IMR-90 (cell line): ENCODE measurements at regions not wholly inside any gene's neighbourhood (a gene's known extent, or its start where the extent isn't known, plus 50 kb on each side); places are given as distances from the start of the nearest gene placed in this dataset.

ENCODE experiments used
- ATAC-seq: fragments of 200-7000 bp; cut with Tn5 transposase; 2 replicates; pipeline ENCODE4 v1.9.1; 2020; ENCODE audit warnings: low read depth, mild to moderate bottlenecking, moderate library complexity
- BruUV-seq: library from RNA; stranded (reverse); fragments of 400-500 nt; replicated peaks from 2 replicates; lab custom pipeline; 2021; lab: Mats Ljungman, UMichigan
- CTCF ChIA-PET: fragments of 300-600 bp; formaldehyde crosslinking; extraction: SDS; loops from one replicate; lab custom pipeline; 2021; ENCODE audit warnings: antibody characterized with exemption; lab: Yijun Ruan, JAX
- POLR2A ChIA-PET: fragments of 300-600 bp; sonication (Branson Sonifier 250); formaldehyde crosslinking; loops from one replicate; lab custom pipeline; 2022; ENCODE audit warnings: antibody characterized with exemption; ENCODE audit not compliant: unreplicated experiment; lab: Charles Lee
- DNase-seq: peaks from one replicate; pipeline ENCODE4 v3.0.0; 2013
- H2AFZ ChIP-seq: replicated peaks from 2 replicates; pipeline ENCODE3; 2013; ENCODE audit warnings: low read length, mild to moderate bottlenecking; ENCODE audit not compliant: poor library complexity
- H2AK5ac ChIP-seq: 2 replicates; pipeline ENCODE4 v1.6.1; 2013; ENCODE audit warnings: low read depth, low read length, inconsistent platforms
- H2AK9ac ChIP-seq: replicated peaks from 2 replicates; pipeline ENCODE3; 2013; ENCODE audit warnings: mild to moderate bottlenecking, low read depth, low read length, moderate library complexity; ENCODE audit not compliant: poor library complexity
- H2BK120ac ChIP-seq: 2 replicates; pipeline ENCODE4 v1.6.1; 2013; ENCODE audit warnings: low read depth, low read length, inconsistent platforms
- H2BK15ac ChIP-seq: 3 replicates; pipeline ENCODE4 v1.6.1; 2013; ENCODE audit warnings: low read depth, low read length, inconsistent platforms
- H2BK20ac ChIP-seq: 2 replicates; pipeline ENCODE4 v1.6.1; 2013; ENCODE audit warnings: low read depth, mild to moderate bottlenecking, inconsistent platforms, low read length, moderate library complexity
- H2BK5ac ChIP-seq: 2 replicates; pipeline ENCODE4 v1.6.1; 2013; ENCODE audit warnings: mild to moderate bottlenecking, low read depth, low read length, inconsistent platforms; ENCODE audit not compliant: poor library complexity, severe bottlenecking
- H3K14ac ChIP-seq: replicated peaks from 2 replicates; pipeline ENCODE4 v1.6.1; 2013; ENCODE audit warnings: low read depth, low read length, inconsistent platforms
- H3K18ac ChIP-seq: 2 replicates; pipeline ENCODE4 v1.6.1; 2013; ENCODE audit warnings: low read depth, low read length, control low read depth
- H3K23ac ChIP-seq: 2 replicates; pipeline ENCODE4 v1.6.1; 2013; ENCODE audit warnings: low read depth, low read length, inconsistent platforms
- H3K27ac ChIP-seq: 2 replicates; pipeline ENCODE4 v1.5.1; 2013; ENCODE audit warnings: mild to moderate bottlenecking, control low read depth, low read length; ENCODE audit not compliant: insufficient read depth
- H3K27me3 ChIP-seq: 2 replicates; pipeline ENCODE4 v1.6.1; 2013; ENCODE audit warnings: low read length; ENCODE audit not compliant: control insufficient read depth, insufficient read depth
- H3K36me3 ChIP-seq: 2 replicates; pipeline ENCODE4 v1.6.1; 2013; ENCODE audit warnings: low read length, mixed read lengths; ENCODE audit not compliant: control insufficient read depth, insufficient read depth
- H3K4ac ChIP-seq: 2 replicates; pipeline ENCODE4 v1.6.1; 2013; ENCODE audit warnings: low read depth, low read length, inconsistent platforms
- H3K4me1 ChIP-seq: 2 replicates; pipeline ENCODE4 v1.6.1; 2013; ENCODE audit warnings: low read length, mixed read lengths; ENCODE audit not compliant: control insufficient read depth, insufficient read depth
- H3K4me2 ChIP-seq: 2 replicates; pipeline ENCODE4 v1.6.1; 2013; ENCODE audit warnings: low read depth, mild to moderate bottlenecking, control low read depth, low read length, moderate library complexity
- H3K4me3 ChIP-seq: 2 replicates; pipeline ENCODE4 v1.5.1; 2013; ENCODE audit warnings: low read depth, mild to moderate bottlenecking, control low read depth, low read length, moderate library complexity; ENCODE audit not compliant: insufficient read depth
- H3K56ac ChIP-seq: 2 replicates; pipeline ENCODE4 v1.6.1; 2013; ENCODE audit warnings: low read length, inconsistent platforms; ENCODE audit not compliant: insufficient read depth; ENCODE audit errors: extremely low read depth
- H3K79me1 ChIP-seq, 2 experiments: 2 replicates each; pipeline ENCODE4 v1.6.1; 2013; ENCODE audit warnings: low read length in 2 of 2, inconsistent platforms in 1 of 2, low read depth in 1 of 2
- H3K9ac ChIP-seq: 2 replicates; pipeline ENCODE4 v1.6.1; 2013; ENCODE audit warnings: low read depth, low read length, control low read depth
- H3K9me1 ChIP-seq: 2 replicates; pipeline ENCODE4 v1.6.1; 2013; ENCODE audit warnings: low read length, inconsistent platforms; ENCODE audit not compliant: insufficient read depth
- H3K9me3 ChIP-seq: 2 replicates; pipeline ENCODE4 v1.6.1; 2013; ENCODE audit warnings: low read length; ENCODE audit not compliant: control insufficient read depth, insufficient read depth
- H4K20me1 ChIP-seq: 2 replicates; pipeline ENCODE4 v1.6.1; 2013; ENCODE audit warnings: low read length, inconsistent platforms; ENCODE audit not compliant: insufficient read depth
- H4K5ac ChIP-seq: 2 replicates; pipeline ENCODE4 v1.6.1; 2013; ENCODE audit warnings: mild to moderate bottlenecking, low read depth, low read length, control low read depth
- H4K8ac ChIP-seq, 2 experiments: 2 replicates each; pipeline ENCODE4 v1.6.1; 2013; ENCODE audit warnings: low read depth in 2 of 2, low read length in 2 of 2, control low read depth in 1 of 2, inconsistent platforms in 1 of 2
- H4K91ac ChIP-seq: 2 replicates; pipeline ENCODE4 v1.6.1; 2013; ENCODE audit warnings: low read depth, low read length, inconsistent platforms; ENCODE audit not compliant: insufficient read depth
- CHD1 ChIP-seq: IDR thresholded peaks from 2 replicates; pipeline ENCODE4 v1.6.1; 2012; ENCODE audit warnings: low read depth, low read length, improper control_type of control experiment
- MAZ ChIP-seq: IDR thresholded peaks from 2 replicates; pipeline ENCODE4 v1.6.1; 2012; ENCODE audit warnings: low read depth, mild to moderate bottlenecking, low read length, improper control_type of control experiment, moderate library complexity, borderline replicate concordance
- SMC3 ChIP-seq: fragments of 150-350 bp; IDR thresholded peaks from 2 replicates; pipeline ENCODE4 v1.6.1; 2016; ENCODE audit warnings: low read depth, mild to moderate bottlenecking, antibody characterized with exemption, low read length, moderate library complexity
- WGBS, 2 experiments: methylation state at CpG; one replicate each; pipeline versions ENCODE4 v1.1.5 to v1.1.7; 2013; ENCODE audit warnings: missing lambda C conversion rate in 2 of 2; ENCODE audit not compliant: insufficient read length in 1 of 2; ENCODE audit errors: extremely low coverage in 2 of 2; 5-methylcytosine and 5-hydroxymethylcytosine counted together
- dilution Hi-C: fragments of 300-500 bp; cut with HindIII; formaldehyde crosslinking; loops from one replicate; pipeline ENCODE4 v1.14.3; 2018; ENCODE audit warnings: low sequenced_read_pairs; ENCODE audit not compliant: unreplicated experiment
- in situ Hi-C: fragments of 300-500 bp; cut with MboI; formaldehyde crosslinking; loops from 3 replicates; pipeline ENCODE4 v1.14.3; 2019; ENCODE audit warnings: low sequenced_read_pairs, inconsistent platforms, mixed read lengths
- intact Hi-C: fragments of 100-400 bp; cut with micrococcal nuclease; formaldehyde crosslinking; loops from 2 replicates; pipeline ENCODE4 v1.10.0; 2022
- TF ChIP-seq, protein P1 (sequence below): fragments of 150-350 bp; IDR thresholded peaks from 2 replicates; pipeline ENCODE4 v1.6.1; 2017; ENCODE audit warnings: mild to moderate bottlenecking, antibody characterized with exemption, low read length, low read depth

DNA sequence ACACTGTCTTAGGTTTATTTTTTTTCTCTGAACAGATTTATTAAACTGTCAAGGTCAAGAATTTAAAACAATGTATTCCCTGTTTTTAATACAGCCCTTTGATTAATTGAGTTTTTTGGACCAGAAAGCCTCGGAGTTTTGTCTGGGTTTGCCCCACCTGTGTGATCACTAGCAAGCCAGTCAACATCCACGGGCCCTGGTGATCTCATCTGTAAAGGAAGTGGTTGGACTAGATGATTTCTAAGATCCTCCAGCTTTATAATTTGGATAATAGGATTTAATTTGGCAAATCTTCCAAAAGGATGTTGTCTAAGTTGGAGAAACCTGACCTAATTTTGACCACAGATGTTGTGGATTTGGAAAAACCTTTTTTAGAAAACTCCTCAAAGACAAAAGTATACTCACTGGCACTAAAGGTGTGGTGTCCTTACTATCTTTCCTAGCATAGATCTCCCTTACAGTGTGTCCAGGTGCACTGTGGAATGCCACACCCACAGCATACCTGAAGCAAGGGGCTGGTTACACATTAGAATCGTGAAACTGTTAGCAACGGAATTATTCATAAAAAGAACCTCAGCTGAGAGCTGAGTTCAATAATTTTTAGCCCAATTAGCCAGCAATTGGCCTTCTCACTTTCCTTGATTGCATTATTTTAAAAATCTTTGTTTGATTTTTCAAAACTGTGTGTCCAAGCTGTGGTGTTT is 195.6 kb upstream of the ELL2 start (continued):
- TF ChIP-seq, protein P1, sequence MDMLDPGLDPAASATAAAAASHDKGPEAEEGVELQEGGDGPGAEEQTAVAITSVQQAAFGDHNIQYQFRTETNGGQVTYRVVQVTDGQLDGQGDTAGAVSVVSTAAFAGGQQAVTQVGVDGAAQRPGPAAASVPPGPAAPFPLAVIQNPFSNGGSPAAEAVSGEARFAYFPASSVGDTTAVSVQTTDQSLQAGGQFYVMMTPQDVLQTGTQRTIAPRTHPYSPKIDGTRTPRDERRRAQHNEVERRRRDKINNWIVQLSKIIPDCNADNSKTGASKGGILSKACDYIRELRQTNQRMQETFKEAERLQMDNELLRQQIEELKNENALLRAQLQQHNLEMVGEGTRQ = no peak

DNA sequence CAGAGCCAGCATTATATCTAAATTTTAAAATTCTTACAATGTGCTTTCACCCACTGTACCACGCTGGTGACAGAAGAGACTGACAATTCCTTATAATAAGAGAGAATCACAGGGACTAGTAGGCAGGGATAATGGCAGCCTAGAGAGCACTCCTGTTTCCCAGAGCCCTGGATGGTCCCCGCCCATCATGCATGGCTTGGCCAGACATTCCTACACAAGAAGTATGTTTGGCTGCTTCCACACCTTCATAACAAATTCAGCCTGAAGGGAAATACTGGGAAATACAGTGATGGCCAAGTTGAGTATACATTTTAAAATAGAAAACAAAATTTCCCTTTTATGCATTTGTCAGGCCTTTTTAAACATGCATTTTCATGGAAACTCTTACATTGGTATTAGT is 193.5 kb upstream of the ELL2 start:
- H3K27ac ChIP-seq = no peak overlapping the region
- no CpG with 5 or more reads among the region's 2 CpGs for WGBS, 2 experiments
- H2BK15ac ChIP-seq = no peak overlapping the region
- no peak overlapping the region for H3K4me3 ChIP-seq
- no peaks in the 10 kb centered on the region for H4K20me1 ChIP-seq
- ChIA-PET CTCF (no interaction called here), POLR2A (no interaction called here)
- H4K5ac ChIP-seq = no peak overlapping the region
- H4K91ac ChIP-seq = no peak overlapping the region
- TF ChIP-seq MAZ (no peak), SMC3 (no peak), CHD1 (no peak)
- TF ChIP-seq, protein P1 = no peak
- H3K18ac ChIP-seq = no peak overlapping the region
- BruUV-seq = no TSS peak
- in situ Hi-C loops = no loop called here
- intact Hi-C loops = no loop called here
- H3K9me3 ChIP-seq = no peaks in the 10 kb centered on the region
- peaks cover 9% of the 10 kb centered on the region for H3K4me1 ChIP-seq
- H3K4ac ChIP-seq = no peak overlapping the region
- no peaks in the 10 kb centered on the region for H3K36me3 ChIP-seq
- no peak overlapping the region for H3K14ac ChIP-seq
- dilution Hi-C loops = no loop called here
- H2AFZ ChIP-seq = no peak overlapping the region
- no peak overlapping the region for H4K8ac ChIP-seq
- DNase-seq (no peak), ATAC-seq (no peak)
- H3K23ac ChIP-seq = no peak overlapping the region
- H2BK120ac ChIP-seq = 0 out of 2 replicates have a peak overlapping the region, but pooled peaks have one; percentile 3
- peaks cover 3% of the 10 kb centered on the region; the same call in 1 of the 2 replicates for H3K9me1 ChIP-seq
- H3K9ac ChIP-seq = no peak overlapping the region
- no peak overlapping the region for H3K56ac ChIP-seq
- no peak overlapping the region for H2AK5ac ChIP-seq
- no peak overlapping the region for H2BK20ac ChIP-seq
- no peak overlapping the region for H2AK9ac ChIP-seq
- H3K4me2 ChIP-seq = no peak overlapping the region
- no peak overlapping the region for H2BK5ac ChIP-seq
- H3K27me3 ChIP-seq = no peaks in the 10 kb centered on the region
- no peaks in the 10 kb centered on the region for H3K79me1 ChIP-seq
